Stimulated activated CD8-positive, alpha-beta memory T cell treated with anti-CD3 and anti-CD28 coated beads, Interleukin-7, amount 100 ng/mL, for 1 hour (primary cell): ENCODE measurements at regions not wholly inside any gene's neighbourhood (a gene's known extent, or its start where the extent isn't known, plus 50 kb on each side); places are given as distances from the start of the nearest gene placed in this dataset.

ENCODE experiments used
- DNase-seq, 2 donors: peaks; one replicate each; pipeline ENCODE4 v3.0.0-alpha.2; 2020; ENCODE audit warnings: low read depth in 2 of 2

- no peak for DNase-seq
Measured at GRCh38 chrX:39596437-39596836, 501.3 kb downstream of the BCOR start.

GRCh38 chrX:39599339-39599738 lies 498.4 kb downstream of the BCOR start:
- DNase-seq: no peak

- DNase-seq: no peak
Measured at GRCh38 chrX:39600222-39600621, 497.5 kb downstream of the BCOR start.

- DNase-seq: no peak
Measured at GRCh38 chrX:39601231-39602177, 496.3 kb downstream of the BCOR start.

GRCh38 chrX:39602195-39602594 lies 495.6 kb downstream of the BCOR start:
- DNase-seq: no peak

- no peak for DNase-seq
Measured at GRCh38 chrX:39603230-39603629, 494.5 kb downstream of the BCOR start.

GRCh38 chrX:39605183-39605582 lies 492.6 kb downstream of the BCOR start:
- DNase-seq: no peak

- no peak for DNase-seq
Measured at GRCh38 chrX:39605866-39606265, 491.9 kb downstream of the BCOR start.

- no peak for DNase-seq
Measured at GRCh38 chrX:39609941-39610340, 487.8 kb downstream of the BCOR start.

GRCh38 chrX:39611468-39611867 lies 486.3 kb downstream of the BCOR start:
- no peak for DNase-seq

GRCh38 chrX:39613482-39613995 lies 484.2 kb downstream of the BCOR start:
- DNase-seq: no peak

GRCh38 chrX:39613997-39614679 lies 483.6 kb downstream of the BCOR start:
- DNase-seq: no peak

- DNase-seq: no peak
Measured at GRCh38 chrX:39614680-39614998, 483.1 kb downstream of the BCOR start.

- no peak for DNase-seq
Measured at GRCh38 chrX:39616098-39616729, 481.5 kb downstream of the BCOR start.

GRCh38 chrX:39616731-39617130 lies 481.0 kb downstream of the BCOR start:
- no peak for DNase-seq

- DNase-seq: no peak
Measured at GRCh38 chrX:39618178-39618577, 479.6 kb downstream of the BCOR start.

GRCh38 chrX:39619182-39620009 lies 478.4 kb downstream of the BCOR start:
- DNase-seq: no peak

GRCh38 chrX:39624166-39624565 lies 473.6 kb downstream of the BCOR start:
- no peak for DNase-seq

GRCh38 chrX:39625810-39626209 lies 471.9 kb downstream of the BCOR start:
- DNase-seq: no peak

- DNase-seq: no peak
Measured at GRCh38 chrX:39626749-39627148, 471.0 kb downstream of the BCOR start.

- DNase-seq: no peak
Measured at GRCh38 chrX:39627257-39627656, 470.5 kb downstream of the BCOR start.

- DNase-seq: no peak
Measured at GRCh38 chrX:39629001-39629400, 468.8 kb downstream of the BCOR start.
